Spleen (tissue), 7 donors: ENCODE measurements at regions not wholly inside any gene's neighbourhood (a gene's known extent, or its start where the extent isn't known, plus 50 kb on each side); places are given as distances from the start of the nearest gene placed in this dataset.

Source experiments
- CTCF ChIP-seq, 11 experiments: fragments of 200-600 bp in 7 of 11; fragments of 450-650 bp in 4 of 11; sonication (generic) in 4 of 11; IDR thresholded peaks in 8 of 11; conservative IDR thresholded peaks in 3 of 11; 1 replicate in 7 of 11; 2 replicates in 4 of 11; pipeline versions ENCODE4 v1.4.0 to v1.8.0; 2016 to 2021; ENCODE audit warnings: antibody characterized with exemption in 11 of 11, inconsistent platforms in 4 of 11, mild to moderate bottlenecking in 1 of 11
- POLR2A ChIP-seq, 3 donors: fragments of 450-650 bp; IDR thresholded peaks; one replicate each; pipeline ENCODE4 v1.5.1; 2017; ENCODE audit warnings: antibody characterized with exemption in 3 of 3, mild to moderate bottlenecking in 1 of 3
- donor health status: DM: no; HTN: no; CAD: no; lungs with moderate emphysema.
- donor health status: DM: no; HTN: no; CAD: no.
- donor health status: DM: no; HTN: no; CAD: no.

- TF ChIP-seq CTCF (IDR thresholded peaks at IDR 0.05 in 8 of 11, conservative IDR thresholded peaks at IDR 0.05 in 3 of 11) (no peak), POLR2A (IDR thresholded peaks at IDR 0.05) (no peak)
These were observed 255.6 kb upstream of the IRX2 start for GRCh38 chr5:3006961-3007551.
